ENCODE measurements at regions not wholly inside any gene's neighbourhood (a gene's known extent, or its start where the extent isn't known, plus 50 kb on each side); places are given as distances from the start of the nearest gene placed in this dataset.

GRCh38 chrX:102832661-102833060 is 104.4 kb upstream of the RAB40AL start:
- no peak for TF ChIP-seq POLR2AphosphoS5 (IDR thresholded peaks at IDR 0.05)
- no peak for TF ChIP-seq CTCF (IDR thresholded peaks at IDR 0.05)

Measured in suprapubic skin (tissue), 3 donors.